ENCODE measurements at regions not wholly inside any gene's neighbourhood (a gene's known extent, or its start where the extent isn't known, plus 50 kb on each side); places are given as distances from the start of the nearest gene placed in this dataset.

- TF ChIP-seq, protein P1, sequence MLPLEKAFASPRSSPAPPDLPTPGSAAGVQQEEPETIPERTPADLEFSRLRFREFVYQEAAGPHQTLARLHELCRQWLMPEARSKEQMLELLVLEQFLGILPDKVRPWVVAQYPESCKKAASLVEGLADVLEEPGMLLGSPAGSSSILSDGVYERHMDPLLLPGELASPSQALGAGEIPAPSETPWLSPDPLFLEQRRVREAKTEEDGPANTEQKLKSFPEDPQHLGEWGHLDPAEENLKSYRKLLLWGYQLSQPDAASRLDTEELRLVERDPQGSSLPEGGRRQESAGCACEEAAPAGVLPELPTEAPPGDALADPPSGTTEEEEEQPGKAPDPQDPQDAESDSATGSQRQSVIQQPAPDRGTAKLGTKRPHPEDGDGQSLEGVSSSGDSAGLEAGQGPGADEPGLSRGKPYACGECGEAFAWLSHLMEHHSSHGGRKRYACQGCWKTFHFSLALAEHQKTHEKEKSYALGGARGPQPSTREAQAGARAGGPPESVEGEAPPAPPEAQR (tag by site-specific recombination; IDR thresholded peaks at IDR 0.05): no peak
- TF ChIP-seq ZNF311 (tag by site-specific recombination; IDR thresholded peaks at IDR 0.05; ENCODE audit: borderline replicate concordance): no peak
These were observed 907.4 kb downstream of the NTRK3 start (continued) for GRCh38 chr15:87349181-87349580.

- ChIA-PET CTCF (interaction anchor here (0.5 to 0.8 kb wide), 3 partner anchors 22 to 466 kb away, joined by 3 to 4 read pairs (median 3); no protein-coding TSS in a partner anchor), POLR2A (no interaction called here)
- H3K4me3 ChIP-seq (ENCODE audit: low read depth, low read length): no peak overlapping the region
- no peak overlapping the region for H3K27ac ChIP-seq (ENCODE audit: extremely low read depth, low read depth, low read length)
- TF ChIP-seq ZNF184 (tag by site-specific recombination; IDR thresholded peaks at IDR 0.05): no peak
- no peaks in the 10 kb centered on the region for H3K36me3 ChIP-seq (ENCODE audit: control insufficient read depth in 2 of 2, insufficient read depth in 1 of 2, low read length in 2 of 2)
- H3K9me3 ChIP-seq (ENCODE audit: control insufficient read depth, insufficient read depth, low read depth, low read length): no peaks in the 10 kb centered on the region
- H3K4me1 ChIP-seq (ENCODE audit: control insufficient read depth, insufficient read depth, low read length): peaks cover 5% of the 10 kb centered on the region; the same call in 1 of the 2 replicates
These were observed 907.8 kb downstream of the NTRK3 start for GRCh38 chr15:87348746-87349145.

- H3K4me3 ChIP-seq (ENCODE audit: low read depth, low read length): no peak overlapping the region
- CTCF ChIA-PET: interaction anchor here (0.5 to 0.8 kb wide), 2 partner anchors 23 to 457 kb away, joined by 3 read pairs; no protein-coding TSS in a partner anchor
- POLR2A ChIA-PET: no interaction called here
- no peaks in the 10 kb centered on the region for H3K9me3 ChIP-seq (ENCODE audit: control insufficient read depth, insufficient read depth, low read depth, low read length)
- H3K27ac ChIP-seq (ENCODE audit: extremely low read depth, low read depth, low read length): no peak overlapping the region
- no peaks in the 10 kb centered on the region for H3K36me3 ChIP-seq (ENCODE audit: control insufficient read depth in 2 of 2, insufficient read depth in 1 of 2, low read length in 2 of 2)
- TF ChIP-seq PRDM2 (tag by site-specific recombination; IDR thresholded peaks at IDR 0.05; ENCODE audit: borderline replicate concordance): no peak
- no peak for TF ChIP-seq ZNF792 (tag by site-specific recombination; IDR thresholded peaks at IDR 0.05)
- no peak for TF ChIP-seq YY1 (tag by site-specific recombination; IDR thresholded peaks at IDR 0.05)
- H3K4me1 ChIP-seq (ENCODE audit: control insufficient read depth, insufficient read depth, low read length): peaks cover 5% of the 10 kb centered on the region; the same call in 1 of the 2 replicates
These were observed 908.6 kb downstream of the NTRK3 start for GRCh38 chr15:87347806-87348515.

DNA sequence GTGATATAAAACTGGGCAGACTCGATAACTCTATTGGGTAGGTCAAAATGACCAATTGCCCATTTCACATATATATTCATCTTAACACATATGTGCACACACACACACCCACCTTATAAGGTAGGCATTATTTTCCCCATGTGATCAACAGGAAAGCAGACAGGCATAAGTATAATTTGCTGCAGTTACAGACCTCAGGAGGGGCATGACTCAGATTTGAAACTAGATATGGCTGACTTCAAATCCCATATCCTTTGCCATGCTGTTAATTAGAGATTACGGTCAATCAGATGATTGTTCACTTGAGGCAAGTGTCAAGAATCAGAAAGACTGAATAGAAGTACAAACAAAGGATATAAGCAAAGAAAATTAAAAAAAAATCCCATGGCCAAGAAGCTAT, 910.6 kb downstream of the NTRK3 start:
- ChIA-PET POLR2A (no interaction called here), CTCF (interaction anchor here (0.5 kb wide), 1 partner anchor 1230 kb away, joined by 3 read pairs; no protein-coding TSS in a partner anchor)
- Histone ChIP-seq H3K4me1 (ENCODE audit: control insufficient read depth, insufficient read depth, low read length) (peaks cover 5% of the 10 kb centered on the region; the same call in 1 of the 2 replicates), H3K9me3 (ENCODE audit: control insufficient read depth, insufficient read depth, low read depth, low read length) (no peaks in the 10 kb centered on the region), H3K36me3 (ENCODE audit: control insufficient read depth in 2 of 2, insufficient read depth in 1 of 2, low read length in 2 of 2) (no peaks in the 10 kb centered on the region), H3K4me3 (ENCODE audit: low read depth, low read length) (no peak overlapping the region), H3K27ac (ENCODE audit: extremely low read depth, low read depth, low read length) (no peak overlapping the region)
- TF ChIP-seq SP2 (tag by site-specific recombination; IDR thresholded peaks at IDR 0.05): no peak
- TF ChIP-seq YY2 (tag by site-specific recombination; IDR thresholded peaks at IDR 0.05): no peak
- TF ChIP-seq REPIN1 (tag by site-specific recombination; IDR thresholded peaks at IDR 0.05; ENCODE audit: low read depth): no peak
- no peak for TF ChIP-seq ZNF24 (tag by site-specific recombination; IDR thresholded peaks at IDR 0.05)
- no peak for TF ChIP-seq ZNF561 (tag by site-specific recombination; IDR thresholded peaks at IDR 0.05; ENCODE audit: borderline replicate concordance)
- TF ChIP-seq, protein P2, sequence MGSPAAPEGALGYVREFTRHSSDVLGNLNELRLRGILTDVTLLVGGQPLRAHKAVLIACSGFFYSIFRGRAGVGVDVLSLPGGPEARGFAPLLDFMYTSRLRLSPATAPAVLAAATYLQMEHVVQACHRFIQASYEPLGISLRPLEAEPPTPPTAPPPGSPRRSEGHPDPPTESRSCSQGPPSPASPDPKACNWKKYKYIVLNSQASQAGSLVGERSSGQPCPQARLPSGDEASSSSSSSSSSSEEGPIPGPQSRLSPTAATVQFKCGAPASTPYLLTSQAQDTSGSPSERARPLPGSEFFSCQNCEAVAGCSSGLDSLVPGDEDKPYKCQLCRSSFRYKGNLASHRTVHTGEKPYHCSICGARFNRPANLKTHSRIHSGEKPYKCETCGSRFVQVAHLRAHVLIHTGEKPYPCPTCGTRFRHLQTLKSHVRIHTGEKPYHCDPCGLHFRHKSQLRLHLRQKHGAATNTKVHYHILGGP (tag by site-specific recombination; IDR thresholded peaks at IDR 0.05): no peak
- no peak for TF ChIP-seq ZNF704 (tag by site-specific recombination; IDR thresholded peaks at IDR 0.05)
- TF ChIP-seq ZNF549 (tag by site-specific recombination; IDR thresholded peaks at IDR 0.05): no peak
- TF ChIP-seq ZNF629 (tag by site-specific recombination; IDR thresholded peaks at IDR 0.05): no peak
- no peak for TF ChIP-seq ZNF169 (tag by site-specific recombination; IDR thresholded peaks at IDR 0.05)
- no peak for TF ChIP-seq ZNF266 (tag by site-specific recombination; IDR thresholded peaks at IDR 0.05; ENCODE audit: low read depth)
- no peak for TF ChIP-seq SP3 (tag by site-specific recombination; IDR thresholded peaks at IDR 0.05)
- TF ChIP-seq ZNF16 (tag by site-specific recombination; IDR thresholded peaks at IDR 0.05; ENCODE audit: low read depth): no peak
